ENCODE measurements at regions not wholly inside any gene's neighbourhood (a gene's known extent, or its start where the extent isn't known, plus 50 kb on each side); places are given as distances from the start of the nearest gene placed in this dataset.

GRCh38 chr14:100955201-100955600 is 51.7 kb upstream of the RTL1 start:
- H3K4me3 Mint-ChIP-seq: no peak overlapping the region
- no peaks in the 10 kb centered on the region for H3K4me1 Mint-ChIP-seq (ENCODE audit: low read depth)
- DNase-seq (no peak), ATAC-seq (no peak)
- ChIA-PET CTCF (no interaction called here), POLR2A (interaction anchor here (0.5 kb wide), 1 partner anchor 59 kb away, joined by 3 read pairs; no protein-coding TSS in a partner anchor)
- no peaks in the 10 kb centered on the region for H3K36me3 Mint-ChIP-seq (ENCODE audit: low read depth)
- peaks cover 8% of the 10 kb centered on the region for H3K27me3 Mint-ChIP-seq (ENCODE audit: low read depth)
- H3K9me3 Mint-ChIP-seq (ENCODE audit: insufficient read depth): no peaks in the 10 kb centered on the region
- H3K27ac Mint-ChIP-seq: no peak overlapping the region

GRCh38 chr14:100962494-100962893 is 59.0 kb upstream of the RTL1 start:
- POLR2A ChIA-PET: no interaction called here
- ATAC-seq: no peak
- H3K4me3 Mint-ChIP-seq: no peak overlapping the region

GRCh38 chr14:100965296-100965695 is 61.8 kb upstream of the RTL1 start:
- Mint-ChIP-seq H3K27ac (no peak overlapping the region), H3K27me3 (ENCODE audit: low read depth) (peaks cover 3% of the 10 kb centered on the region), H3K4me1 (ENCODE audit: low read depth) (no peaks in the 10 kb centered on the region), H3K36me3 (ENCODE audit: low read depth) (no peaks in the 10 kb centered on the region), H3K4me3 (no peak overlapping the region), H3K9me3 (ENCODE audit: insufficient read depth) (no peaks in the 10 kb centered on the region)
- ATAC-seq: no peak
- no peak for DNase-seq
- ChIA-PET POLR2A (no interaction called here), CTCF (no interaction called here)

More at GRCh38 chr14:100962494-100962893, 59.0 kb upstream of the RTL1 start:
- H3K36me3 Mint-ChIP-seq (ENCODE audit: low read depth): no peaks in the 10 kb centered on the region
- no peak overlapping the region for H3K27ac Mint-ChIP-seq
- CTCF ChIA-PET: no interaction called here
- DNase-seq: no peak
- H3K27me3 Mint-ChIP-seq (ENCODE audit: low read depth): peaks cover 8% of the 10 kb centered on the region
- no peaks in the 10 kb centered on the region for H3K4me1 Mint-ChIP-seq (ENCODE audit: low read depth)
- no peaks in the 10 kb centered on the region for H3K9me3 Mint-ChIP-seq (ENCODE audit: insufficient read depth)

GRCh38 chr14:100967178-100967577 is 63.7 kb upstream of the RTL1 start:
- H3K4me3 Mint-ChIP-seq: no peak overlapping the region
- DNase-seq (no peak), ATAC-seq (no peak)
- ChIA-PET POLR2A (no interaction called here), CTCF (no interaction called here)
- no peaks in the 10 kb centered on the region for H3K9me3 Mint-ChIP-seq (ENCODE audit: insufficient read depth)
- peaks cover 2% of the 10 kb centered on the region for H3K27me3 Mint-ChIP-seq (ENCODE audit: low read depth)
- no peak overlapping the region for H3K27ac Mint-ChIP-seq
- H3K36me3 Mint-ChIP-seq (ENCODE audit: low read depth): no peaks in the 10 kb centered on the region
- no peaks in the 10 kb centered on the region for H3K4me1 Mint-ChIP-seq (ENCODE audit: low read depth)

- POLR2A ChIA-PET: no interaction called here
- Mint-ChIP-seq H3K9me3 (ENCODE audit: insufficient read depth) (no peaks in the 10 kb centered on the region), H3K4me1 (ENCODE audit: low read depth) (no peaks in the 10 kb centered on the region), H3K27me3 (ENCODE audit: low read depth) (peaks cover 4% of the 10 kb centered on the region), H3K4me3 (no peak overlapping the region), H3K36me3 (ENCODE audit: low read depth) (no peaks in the 10 kb centered on the region), H3K27ac (no peak overlapping the region)
- ATAC-seq (no peak), DNase-seq (no peak)
- CTCF ChIA-PET: no interaction called here
These were observed 64.4 kb upstream of the RTL1 start for GRCh38 chr14:100967930-100968329.

- no peak overlapping the region for H3K27ac Mint-ChIP-seq
- ChIA-PET POLR2A (no interaction called here), CTCF (no interaction called here)
- H3K4me1 Mint-ChIP-seq (ENCODE audit: low read depth): no peaks in the 10 kb centered on the region
- ATAC-seq (no peak), DNase-seq (no peak)
- H3K36me3 Mint-ChIP-seq (ENCODE audit: low read depth): no peaks in the 10 kb centered on the region
- no peak overlapping the region for H3K4me3 Mint-ChIP-seq
- H3K27me3 Mint-ChIP-seq (ENCODE audit: low read depth): peaks cover 3% of the 10 kb centered on the region
- no peaks in the 10 kb centered on the region for H3K9me3 Mint-ChIP-seq (ENCODE audit: insufficient read depth)
These were observed 68.8 kb upstream of the RTL1 start for GRCh38 chr14:100972118-100972897.

GRCh38 chr14:100975671-100976070 is 72.1 kb upstream of the RTL1 start:
- ChIA-PET POLR2A (no interaction called here), CTCF (no interaction called here)
- no peak for ATAC-seq
- no peaks in the 10 kb centered on the region for H3K9me3 Mint-ChIP-seq (ENCODE audit: insufficient read depth)
- no peaks in the 10 kb centered on the region for H3K36me3 Mint-ChIP-seq (ENCODE audit: low read depth)
- H3K27ac Mint-ChIP-seq: no peak overlapping the region
- DNase-seq: no peak
- no peaks in the 10 kb centered on the region for H3K4me1 Mint-ChIP-seq (ENCODE audit: low read depth)
- no peak overlapping the region for H3K4me3 Mint-ChIP-seq
- H3K27me3 Mint-ChIP-seq (ENCODE audit: low read depth): peaks cover 3% of the 10 kb centered on the region

GRCh38 chr14:100979079-100979478 is 75.6 kb upstream of the RTL1 start:
- no peak for ATAC-seq
- Mint-ChIP-seq H3K36me3 (ENCODE audit: low read depth) (no peaks in the 10 kb centered on the region), H3K4me3 (no peak overlapping the region), H3K4me1 (ENCODE audit: low read depth) (no peaks in the 10 kb centered on the region), H3K27me3 (ENCODE audit: low read depth) (peaks cover 3% of the 10 kb centered on the region), H3K27ac (no peak overlapping the region), H3K9me3 (ENCODE audit: insufficient read depth) (no peaks in the 10 kb centered on the region)
- DNase-seq: no peak
- ChIA-PET POLR2A (no interaction called here), CTCF (no interaction called here)

GRCh38 chr14:100979780-100980179 is 76.3 kb upstream of the RTL1 start:
- H3K27me3 Mint-ChIP-seq (ENCODE audit: low read depth): peaks cover 3% of the 10 kb centered on the region
- H3K36me3 Mint-ChIP-seq (ENCODE audit: low read depth): no peaks in the 10 kb centered on the region
- H3K4me3 Mint-ChIP-seq: no peak overlapping the region
- POLR2A ChIA-PET: no interaction called here
- no peaks in the 10 kb centered on the region for H3K9me3 Mint-ChIP-seq (ENCODE audit: insufficient read depth)
- H3K4me1 Mint-ChIP-seq (ENCODE audit: low read depth): no peaks in the 10 kb centered on the region
- DNase-seq: no peak
- ATAC-seq: no peak
- CTCF ChIA-PET: no interaction called here
- no peak overlapping the region for H3K27ac Mint-ChIP-seq

- H3K36me3 Mint-ChIP-seq (ENCODE audit: low read depth): no peaks in the 10 kb centered on the region
- ChIA-PET CTCF (no interaction called here), POLR2A (no interaction called here)
- H3K4me3 Mint-ChIP-seq: no peak overlapping the region
- no peaks in the 10 kb centered on the region for H3K9me3 Mint-ChIP-seq (ENCODE audit: insufficient read depth)
- H3K4me1 Mint-ChIP-seq (ENCODE audit: low read depth): no peaks in the 10 kb centered on the region
- DNase-seq (no peak), ATAC-seq (no peak)
- no peak overlapping the region for H3K27ac Mint-ChIP-seq
- peaks cover 3% of the 10 kb centered on the region for H3K27me3 Mint-ChIP-seq (ENCODE audit: low read depth)
These were observed 77.3 kb upstream of the RTL1 start for GRCh38 chr14:100980823-100981222.

GRCh38 chr14:100981809-100982208 is 78.3 kb upstream of the RTL1 start:
- no peak overlapping the region for H3K27ac Mint-ChIP-seq
- H3K36me3 Mint-ChIP-seq (ENCODE audit: low read depth): no peaks in the 10 kb centered on the region
- ATAC-seq (no peak), DNase-seq (no peak)
- H3K27me3 Mint-ChIP-seq (ENCODE audit: low read depth): peaks cover 3% of the 10 kb centered on the region
- H3K4me1 Mint-ChIP-seq (ENCODE audit: low read depth): no peaks in the 10 kb centered on the region
- POLR2A ChIA-PET: no interaction called here
- CTCF ChIA-PET: no interaction called here
- no peaks in the 10 kb centered on the region for H3K9me3 Mint-ChIP-seq (ENCODE audit: insufficient read depth)
- H3K4me3 Mint-ChIP-seq: no peak overlapping the region

GRCh38 chr14:100982353-100982752 is 78.8 kb upstream of the RTL1 start:
- Mint-ChIP-seq H3K27me3 (ENCODE audit: low read depth) (peaks cover 3% of the 10 kb centered on the region), H3K36me3 (ENCODE audit: low read depth) (no peaks in the 10 kb centered on the region), H3K27ac (no peak overlapping the region), H3K4me3 (no peak overlapping the region), H3K4me1 (ENCODE audit: low read depth) (no peaks in the 10 kb centered on the region), H3K9me3 (ENCODE audit: insufficient read depth) (no peaks in the 10 kb centered on the region)
- ChIA-PET CTCF (no interaction called here), POLR2A (no interaction called here)
- DNase-seq (no peak), ATAC-seq (no peak)

GRCh38 chr14:100982762-100983161 is 79.2 kb upstream of the RTL1 start:
- POLR2A ChIA-PET: no interaction called here
- Mint-ChIP-seq H3K36me3 (ENCODE audit: low read depth) (no peaks in the 10 kb centered on the region), H3K9me3 (ENCODE audit: insufficient read depth) (no peaks in the 10 kb centered on the region), H3K27me3 (ENCODE audit: low read depth) (peaks cover 3% of the 10 kb centered on the region), H3K27ac (no peak overlapping the region), H3K4me3 (no peak overlapping the region), H3K4me1 (ENCODE audit: low read depth) (no peaks in the 10 kb centered on the region)
- DNase-seq: no peak
- ATAC-seq: no peak
- CTCF ChIA-PET: no interaction called here

All from activated CD8-positive, alpha-beta T cell treated with anti-CD3 and anti-CD28 coated beads, Interleukin-2, amount 10 ng/mL, durations not matched to agents 7 days and 5 days (primary cell).